Liver (tissue), 8 donors: ENCODE measurements at regions not wholly inside any gene's neighbourhood (a gene's known extent, or its start where the extent isn't known, plus 50 kb on each side); places are given as distances from the start of the nearest gene placed in this dataset.

ENCODE experiments used
- DNase-seq: peaks from one replicate; pipeline ENCODE4 v3.0.0-alpha.2; 2017; ENCODE audit warnings: low spot score
- H3K27ac ChIP-seq, 2 donors: one replicate each; pipeline ENCODE4 v1.7.0; 2013; ENCODE audit warnings: inconsistent platforms in 2 of 2, low read length in 2 of 2, control low read depth in 1 of 2, low read depth in 1 of 2, mild to moderate bottlenecking in 1 of 2
- H3K27me3 ChIP-seq, 4 donors: one replicate each; pipeline versions ENCODE4 v1.6.1 to v1.7.0; 2013; ENCODE audit warnings: low read length in 3 of 4, inconsistent platforms in 1 of 4, mild to moderate bottlenecking in 1 of 4, moderate library complexity in 1 of 4; ENCODE audit not compliant: control insufficient read depth in 4 of 4, insufficient read depth in 4 of 4
- H3K36me3 ChIP-seq, 4 donors: one replicate each; pipeline versions ENCODE4 v1.6.1 to v1.7.0; 2013; ENCODE audit warnings: low read length in 3 of 4, mild to moderate bottlenecking in 3 of 4, low read depth in 1 of 4, moderate library complexity in 1 of 4; ENCODE audit not compliant: control insufficient read depth in 4 of 4, insufficient read depth in 3 of 4
- H3K4me1 ChIP-seq, 4 donors: one replicate each; pipeline versions ENCODE4 v1.6.1 to v1.7.0; 2013; ENCODE audit warnings: low read length in 3 of 4, mild to moderate bottlenecking in 3 of 4, moderate library complexity in 1 of 4; ENCODE audit not compliant: control insufficient read depth in 4 of 4, insufficient read depth in 4 of 4
- H3K4me3 ChIP-seq, 3 donors: one replicate each; pipeline versions ENCODE4 v1.6.1 to v1.7.0; 2013; ENCODE audit warnings: low read length in 3 of 3, control low read depth in 1 of 3, low read depth in 1 of 3, mild to moderate bottlenecking in 1 of 3
- H3K9ac ChIP-seq, 2 donors: one replicate each; pipeline ENCODE4 v1.7.0; 2013; ENCODE audit warnings: low read length in 2 of 2, mild to moderate bottlenecking in 2 of 2, moderate library complexity in 2 of 2, control low read depth in 1 of 2, low read depth in 1 of 2
- H3K9me3 ChIP-seq, 4 donors: one replicate each; pipeline versions ENCODE4 v1.6.1 to v1.7.0; 2013; ENCODE audit warnings: low read length in 3 of 4; ENCODE audit not compliant: control insufficient read depth in 4 of 4
- EGR1 ChIP-seq, 2 donors: IDR thresholded peaks; 2 replicates each; pipeline ENCODE4 v1.6.1; 2016 to 2018; ENCODE audit warnings: antibody characterized with exemption in 2 of 2, low read depth in 2 of 2
- FOXA1 ChIP-seq: IDR thresholded peaks from 2 replicates; pipeline ENCODE4 v1.6.1; 2016; ENCODE audit warnings: antibody characterized with exemption
- FOXA2 ChIP-seq: IDR thresholded peaks from 2 replicates; pipeline ENCODE4 v1.6.1; 2016; ENCODE audit warnings: antibody characterized with exemption
- GABPA ChIP-seq, 2 donors: IDR thresholded peaks in 1 of 2; conservative IDR thresholded peaks in 1 of 2; 2 replicates each; pipeline ENCODE4 v1.6.1; 2016; ENCODE audit warnings: antibody characterized with exemption in 2 of 2, mild to moderate bottlenecking in 1 of 2, moderate library complexity in 1 of 2
- HNF4A ChIP-seq, 2 donors: conservative IDR thresholded peaks; 2 replicates each; pipeline ENCODE4 v1.6.1; 2016; ENCODE audit warnings: antibody characterized with exemption in 2 of 2, mild to moderate bottlenecking in 2 of 2
- HNF4G ChIP-seq: IDR thresholded peaks from 2 replicates; pipeline ENCODE4 v1.6.1; 2016; ENCODE audit warnings: antibody characterized with exemption
- JUND ChIP-seq, 2 donors: IDR thresholded peaks; 2 replicates each; pipeline ENCODE4 v1.6.1; 2016; ENCODE audit warnings: antibody characterized with exemption in 2 of 2
- NR2F2 ChIP-seq: IDR thresholded peaks from 2 replicates; pipeline ENCODE4 v1.6.1; 2016; ENCODE audit warnings: antibody characterized with exemption
- RAD21 ChIP-seq, 2 donors: IDR thresholded peaks; 2 replicates each; pipeline ENCODE4 v1.6.1; 2016; ENCODE audit warnings: antibody characterized with exemption in 2 of 2, mild to moderate bottlenecking in 2 of 2
- RXRA ChIP-seq, 2 donors: IDR thresholded peaks; 2 replicates each; pipeline ENCODE4 v1.6.1; 2017 to 2018; ENCODE audit warnings: antibody characterized with exemption in 2 of 2, mild to moderate bottlenecking in 1 of 2
- SP1 ChIP-seq: IDR thresholded peaks from 2 replicates; pipeline ENCODE4 v1.6.1; 2018; ENCODE audit warnings: antibody characterized with exemption, mild to moderate bottlenecking
- TAF1 ChIP-seq: conservative IDR thresholded peaks from 2 replicates; pipeline ENCODE4 v1.6.1; 2016; ENCODE audit warnings: antibody characterized with exemption, mild to moderate bottlenecking
- YY1 ChIP-seq: IDR thresholded peaks from 2 replicates; pipeline ENCODE4 v1.6.1; 2016; ENCODE audit warnings: antibody characterized with exemption, mild to moderate bottlenecking
- WGBS: extraction: QIAGEN DNeasy Blood & Tissue Kit; methylation state at CpG from one replicate; pipeline ENCODE4 v1.1.7; 2013; 5-methylcytosine and 5-hydroxymethylcytosine counted together
- TF ChIP-seq, protein P1 (sequence below): IDR thresholded peaks from 2 replicates; pipeline ENCODE4 v1.6.1; 2016; ENCODE audit warnings: antibody characterized with exemption
- TF ChIP-seq, protein P2 (sequence below): IDR thresholded peaks from 2 replicates; pipeline ENCODE4 v1.6.1; 2016; ENCODE audit warnings: antibody characterized with exemption, mild to moderate bottlenecking
- TF ChIP-seq, protein P3 (sequence below): IDR thresholded peaks from 2 replicates; pipeline ENCODE4 v1.6.1; 2016; ENCODE audit warnings: antibody characterized with exemption
- TF ChIP-seq, protein P4 (sequence below): fragments of 150-350 bp; IDR thresholded peaks from 2 replicates; pipeline ENCODE4 v1.5.1; 2017; ENCODE audit warnings: improper control_type of control experiment, low read depth, low read length; ENCODE audit not compliant: missing input control
- donor health status: healthy.
- donor health status: healthy.
- donor health status: healthy.
- donor health status: healthy.
- donor health status: healthy.

DNA sequence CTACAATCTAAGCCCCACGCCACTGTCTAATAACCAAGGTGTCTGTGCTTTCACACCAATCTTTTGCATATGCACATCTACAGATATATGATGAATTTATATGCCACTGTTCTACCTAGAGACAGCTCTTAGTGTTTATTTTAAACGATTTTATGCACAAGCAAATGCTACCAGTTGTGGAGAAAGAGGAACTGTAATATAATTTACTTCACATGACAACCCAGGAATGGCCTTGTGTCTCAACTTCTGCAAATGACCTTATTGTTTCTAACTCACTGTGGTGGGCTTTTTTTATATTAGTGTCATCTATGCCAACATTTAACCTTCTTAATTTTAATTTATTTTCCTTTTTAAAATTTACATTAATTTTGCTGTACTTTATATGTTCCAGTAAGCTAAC, 531.1 kb upstream of the TLE4 start:
- H3K36me3 ChIP-seq, result no peaks in the 10 kb centered on the region
- WGBS, result 45% methylated on average over 2 of the region's 2 CpGs
- no peak for DNase-seq
- TF ChIP-seq, protein P1, sequence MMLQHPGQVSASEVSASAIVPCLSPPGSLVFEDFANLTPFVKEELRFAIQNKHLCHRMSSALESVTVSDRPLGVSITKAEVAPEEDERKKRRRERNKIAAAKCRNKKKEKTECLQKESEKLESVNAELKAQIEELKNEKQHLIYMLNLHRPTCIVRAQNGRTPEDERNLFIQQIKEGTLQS, result no peak
- no peaks in the 10 kb centered on the region for H3K27me3 ChIP-seq
- H3K4me1 ChIP-seq, result no peaks in the 10 kb centered on the region
- H3K9me3 ChIP-seq, result peaks cover 0 to 3% (median 0%) of the 10 kb centered on the region in 4 donors
- H3K27ac ChIP-seq, result no peak overlapping the region
- H3K9ac ChIP-seq, result no peak overlapping the region
- no peak overlapping the region for H3K4me3 ChIP-seq

DNA sequence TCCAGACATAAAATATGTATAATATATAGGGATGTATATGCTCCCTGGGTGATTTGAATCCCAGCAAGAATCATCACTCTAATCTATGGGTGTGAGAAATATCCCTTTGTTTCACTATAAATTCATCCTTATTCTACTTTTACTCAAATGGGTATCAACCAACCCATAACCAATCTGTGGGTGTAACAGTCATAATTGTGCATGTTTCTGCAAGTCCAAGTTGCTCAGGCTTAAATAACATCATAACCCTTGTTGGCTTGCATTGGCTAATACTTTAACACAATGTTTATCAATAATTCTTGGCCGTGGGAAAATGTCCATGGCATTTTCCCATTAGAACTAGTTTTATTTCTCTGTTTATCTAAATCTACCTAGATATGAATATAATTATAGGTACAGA, 530.5 kb upstream of the TLE4 start:
- Histone ChIP-seq H3K9ac (no peak overlapping the region), H3K4me3 (no peak overlapping the region), H3K27me3 (no peaks in the 10 kb centered on the region), H3K4me1 (no peaks in the 10 kb centered on the region), H3K9me3 (peaks cover 0 to 3% (median 0%) of the 10 kb centered on the region in 4 donors), H3K36me3 (no peaks in the 10 kb centered on the region), H3K27ac (no peak overlapping the region)
- no peak for DNase-seq
- TF ChIP-seq JUND (IDR thresholded peaks at IDR 0.05) (no peak), EGR1 (IDR thresholded peaks at IDR 0.05; ENCODE audit: low read depth in 2 of 2) (no peak), NR2F2 (no peak), FOXA2 (no peak), FOXA1 (no peak), TAF1 (no peak), YY1 (no peak), RAD21 (IDR thresholded peaks at IDR 0.05) (no peak), HNF4A (conservative IDR thresholded peaks at IDR 0.05) (no peak), GABPA (IDR thresholded peaks at IDR 0.05 in 1 of 2, conservative IDR thresholded peaks at IDR 0.05 in 1 of 2) (no peak), SP1 (no peak), RXRA (IDR thresholded peaks at IDR 0.05) (no peak)
- TF ChIP-seq, protein P2, sequence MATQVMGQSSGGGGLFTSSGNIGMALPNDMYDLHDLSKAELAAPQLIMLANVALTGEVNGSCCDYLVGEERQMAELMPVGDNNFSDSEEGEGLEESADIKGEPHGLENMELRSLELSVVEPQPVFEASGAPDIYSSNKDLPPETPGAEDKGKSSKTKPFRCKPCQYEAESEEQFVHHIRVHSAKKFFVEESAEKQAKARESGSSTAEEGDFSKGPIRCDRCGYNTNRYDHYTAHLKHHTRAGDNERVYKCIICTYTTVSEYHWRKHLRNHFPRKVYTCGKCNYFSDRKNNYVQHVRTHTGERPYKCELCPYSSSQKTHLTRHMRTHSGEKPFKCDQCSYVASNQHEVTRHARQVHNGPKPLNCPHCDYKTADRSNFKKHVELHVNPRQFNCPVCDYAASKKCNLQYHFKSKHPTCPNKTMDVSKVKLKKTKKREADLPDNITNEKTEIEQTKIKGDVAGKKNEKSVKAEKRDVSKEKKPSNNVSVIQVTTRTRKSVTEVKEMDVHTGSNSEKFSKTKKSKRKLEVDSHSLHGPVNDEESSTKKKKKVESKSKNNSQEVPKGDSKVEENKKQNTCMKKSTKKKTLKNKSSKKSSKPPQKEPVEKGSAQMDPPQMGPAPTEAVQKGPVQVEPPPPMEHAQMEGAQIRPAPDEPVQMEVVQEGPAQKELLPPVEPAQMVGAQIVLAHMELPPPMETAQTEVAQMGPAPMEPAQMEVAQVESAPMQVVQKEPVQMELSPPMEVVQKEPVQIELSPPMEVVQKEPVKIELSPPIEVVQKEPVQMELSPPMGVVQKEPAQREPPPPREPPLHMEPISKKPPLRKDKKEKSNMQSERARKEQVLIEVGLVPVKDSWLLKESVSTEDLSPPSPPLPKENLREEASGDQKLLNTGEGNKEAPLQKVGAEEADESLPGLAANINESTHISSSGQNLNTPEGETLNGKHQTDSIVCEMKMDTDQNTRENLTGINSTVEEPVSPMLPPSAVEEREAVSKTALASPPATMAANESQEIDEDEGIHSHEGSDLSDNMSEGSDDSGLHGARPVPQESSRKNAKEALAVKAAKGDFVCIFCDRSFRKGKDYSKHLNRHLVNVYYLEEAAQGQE, result no peak
- TF ChIP-seq, protein P3, sequence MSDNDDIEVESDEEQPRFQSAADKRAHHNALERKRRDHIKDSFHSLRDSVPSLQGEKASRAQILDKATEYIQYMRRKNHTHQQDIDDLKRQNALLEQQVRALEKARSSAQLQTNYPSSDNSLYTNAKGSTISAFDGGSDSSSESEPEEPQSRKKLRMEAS, result no peak
- WGBS, result 71% methylated on average over 1 of the region's 1 CpG

DNA sequence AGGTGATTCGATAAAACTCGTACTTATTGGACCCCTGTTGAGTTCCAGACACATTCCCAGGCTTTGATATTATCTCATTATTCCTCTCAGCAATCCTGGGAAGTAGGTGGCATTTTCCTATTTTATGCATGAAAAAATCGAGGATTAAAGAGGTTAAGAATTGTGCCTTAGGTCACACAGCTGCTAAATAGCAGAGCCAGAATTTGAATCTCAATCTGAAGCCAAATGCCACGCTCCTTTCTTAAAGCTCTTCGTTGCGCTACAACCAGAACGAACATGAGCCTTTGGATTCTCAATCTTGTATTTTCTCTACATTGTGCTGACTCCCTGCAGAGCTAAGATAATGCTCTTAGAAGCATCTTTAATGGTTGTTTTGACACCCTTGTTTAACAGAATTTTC, 527.8 kb upstream of the TLE4 start:
- Histone ChIP-seq H3K9ac (no peak overlapping the region), H3K4me1 (no peaks in the 10 kb centered on the region), H3K27me3 (no peaks in the 10 kb centered on the region), H3K27ac (no peak overlapping the region), H3K36me3 (no peaks in the 10 kb centered on the region), H3K4me3 (no peak overlapping the region), H3K9me3 (no peaks in the 10 kb centered on the region)
- DNase-seq, result no peak
- 67% methylated on average over 7 of the region's 7 CpGs for WGBS
- no peak for TF ChIP-seq HNF4G
- TF ChIP-seq TAF1, result no peak
- TF ChIP-seq EGR1 (IDR thresholded peaks at IDR 0.05; ENCODE audit: low read depth in 2 of 2), result no peak
- TF ChIP-seq RXRA (IDR thresholded peaks at IDR 0.05), result no peak
- TF ChIP-seq GABPA (IDR thresholded peaks at IDR 0.05 in 1 of 2, conservative IDR thresholded peaks at IDR 0.05 in 1 of 2), result no peak
- TF ChIP-seq, protein P4, sequence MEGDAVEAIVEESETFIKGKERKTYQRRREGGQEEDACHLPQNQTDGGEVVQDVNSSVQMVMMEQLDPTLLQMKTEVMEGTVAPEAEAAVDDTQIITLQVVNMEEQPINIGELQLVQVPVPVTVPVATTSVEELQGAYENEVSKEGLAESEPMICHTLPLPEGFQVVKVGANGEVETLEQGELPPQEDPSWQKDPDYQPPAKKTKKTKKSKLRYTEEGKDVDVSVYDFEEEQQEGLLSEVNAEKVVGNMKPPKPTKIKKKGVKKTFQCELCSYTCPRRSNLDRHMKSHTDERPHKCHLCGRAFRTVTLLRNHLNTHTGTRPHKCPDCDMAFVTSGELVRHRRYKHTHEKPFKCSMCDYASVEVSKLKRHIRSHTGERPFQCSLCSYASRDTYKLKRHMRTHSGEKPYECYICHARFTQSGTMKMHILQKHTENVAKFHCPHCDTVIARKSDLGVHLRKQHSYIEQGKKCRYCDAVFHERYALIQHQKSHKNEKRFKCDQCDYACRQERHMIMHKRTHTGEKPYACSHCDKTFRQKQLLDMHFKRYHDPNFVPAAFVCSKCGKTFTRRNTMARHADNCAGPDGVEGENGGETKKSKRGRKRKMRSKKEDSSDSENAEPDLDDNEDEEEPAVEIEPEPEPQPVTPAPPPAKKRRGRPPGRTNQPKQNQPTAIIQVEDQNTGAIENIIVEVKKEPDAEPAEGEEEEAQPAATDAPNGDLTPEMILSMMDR, result no peak
- TF ChIP-seq NR2F2, result no peak
- TF ChIP-seq, protein P2, result no peak
- TF ChIP-seq, protein P1, result no peak
- no peak for TF ChIP-seq YY1
- no peak for TF ChIP-seq HNF4A (conservative IDR thresholded peaks at IDR 0.05)
